ENCODE measurements at regions not wholly inside any gene's neighbourhood (a gene's known extent, or its start where the extent isn't known, plus 50 kb on each side); places are given as distances from the start of the nearest gene placed in this dataset.

DNA sequence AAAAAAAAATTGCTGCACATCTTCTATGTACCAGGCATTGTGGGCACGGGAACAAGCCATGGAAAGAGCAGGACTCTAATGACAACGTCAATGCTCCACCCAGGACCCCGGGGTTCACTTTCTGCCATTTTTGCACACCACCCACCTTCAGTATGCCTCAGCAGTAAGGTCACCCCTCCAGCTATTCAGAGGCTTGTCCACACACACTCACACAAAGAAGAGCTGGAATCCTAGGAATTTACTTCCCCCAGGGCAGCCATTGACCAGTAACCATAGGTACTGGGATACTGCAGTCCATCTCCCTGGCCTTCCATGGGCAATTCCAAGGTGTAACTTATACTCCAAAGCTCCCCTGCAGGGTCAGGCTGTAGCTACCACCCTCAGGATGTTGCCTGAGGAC, 170.8 kb downstream of the SUCLG1 start:
- no peak for TF ChIP-seq EZH2phosphoT487 (IDR thresholded peaks at IDR 0.05; ENCODE audit: borderline replicate concordance)
- TF ChIP-seq, protein P1, sequence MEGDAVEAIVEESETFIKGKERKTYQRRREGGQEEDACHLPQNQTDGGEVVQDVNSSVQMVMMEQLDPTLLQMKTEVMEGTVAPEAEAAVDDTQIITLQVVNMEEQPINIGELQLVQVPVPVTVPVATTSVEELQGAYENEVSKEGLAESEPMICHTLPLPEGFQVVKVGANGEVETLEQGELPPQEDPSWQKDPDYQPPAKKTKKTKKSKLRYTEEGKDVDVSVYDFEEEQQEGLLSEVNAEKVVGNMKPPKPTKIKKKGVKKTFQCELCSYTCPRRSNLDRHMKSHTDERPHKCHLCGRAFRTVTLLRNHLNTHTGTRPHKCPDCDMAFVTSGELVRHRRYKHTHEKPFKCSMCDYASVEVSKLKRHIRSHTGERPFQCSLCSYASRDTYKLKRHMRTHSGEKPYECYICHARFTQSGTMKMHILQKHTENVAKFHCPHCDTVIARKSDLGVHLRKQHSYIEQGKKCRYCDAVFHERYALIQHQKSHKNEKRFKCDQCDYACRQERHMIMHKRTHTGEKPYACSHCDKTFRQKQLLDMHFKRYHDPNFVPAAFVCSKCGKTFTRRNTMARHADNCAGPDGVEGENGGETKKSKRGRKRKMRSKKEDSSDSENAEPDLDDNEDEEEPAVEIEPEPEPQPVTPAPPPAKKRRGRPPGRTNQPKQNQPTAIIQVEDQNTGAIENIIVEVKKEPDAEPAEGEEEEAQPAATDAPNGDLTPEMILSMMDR (conservative IDR thresholded peaks at IDR 0.05; ENCODE audit: low read length) = no peak
- no peak overlapping the region for H3K9ac ChIP-seq (ENCODE audit: low read depth, low read length, poor library complexity, severe bottlenecking)
- H3K9me3 ChIP-seq (ENCODE audit: insufficient read depth, low read depth, low read length) = no peaks in the 10 kb centered on the region
- no peaks in the 10 kb centered on the region for H3K79me2 ChIP-seq (ENCODE audit: insufficient read depth, low read length)
- no peak overlapping the region for H2AFZ ChIP-seq (ENCODE audit: low read length)
- no peaks in the 10 kb centered on the region for H3K9me2 ChIP-seq (replicated peaks; ENCODE audit: low read depth, low read length)
- no peaks in the 10 kb centered on the region for H3K27me3 ChIP-seq (ENCODE audit: insufficient read depth, low read length, poor library complexity, severe bottlenecking)
- H3F3A ChIP-seq (ENCODE audit: low read depth) = no peaks in the 10 kb centered on the region
- H3K4me1 ChIP-seq (ENCODE audit: insufficient read depth, low read length, poor library complexity, severe bottlenecking) = no peaks in the 10 kb centered on the region
- H3K4me3 ChIP-seq (ENCODE audit: low read length, poor library complexity, severe bottlenecking) = no peak overlapping the region
- H3K4me2 ChIP-seq (ENCODE audit: low read depth, low read length, poor library complexity, severe bottlenecking) = no peak overlapping the region
- H4K20me1 ChIP-seq (ENCODE audit: insufficient read depth, low read length, poor library complexity, severe bottlenecking) = no peaks in the 10 kb centered on the region
- H3K36me3 ChIP-seq (ENCODE audit: insufficient read depth, low read length) = no peaks in the 10 kb centered on the region

DNA sequence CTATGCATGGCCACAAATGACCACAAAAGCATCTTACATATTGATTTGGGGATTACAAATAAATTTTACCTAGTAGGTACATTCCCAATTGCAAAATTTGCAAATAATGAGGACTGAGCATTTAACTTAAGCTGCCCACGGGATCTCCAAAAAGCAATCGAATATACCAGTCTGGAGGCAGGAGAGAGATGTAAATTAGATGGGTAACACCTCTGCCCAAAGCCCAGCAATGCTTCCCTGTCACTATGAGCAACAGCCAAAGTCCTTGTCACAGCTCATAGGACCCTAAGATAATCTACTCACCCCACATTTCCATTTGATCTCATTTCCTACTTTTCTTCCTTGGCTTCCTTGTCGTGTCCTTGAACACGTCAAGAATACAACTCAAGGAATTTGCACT, 172.2 kb downstream of the SUCLG1 start:
- Histone ChIP-seq H3K4me1 (ENCODE audit: insufficient read depth, low read length, poor library complexity, severe bottlenecking) (no peaks in the 10 kb centered on the region), H4K20me1 (ENCODE audit: insufficient read depth, low read length, poor library complexity, severe bottlenecking) (no peaks in the 10 kb centered on the region), H3K4me3 (ENCODE audit: low read length, poor library complexity, severe bottlenecking) (no peak overlapping the region), H3F3A (ENCODE audit: low read depth) (no peaks in the 10 kb centered on the region), H3K79me2 (ENCODE audit: insufficient read depth, low read length) (no peaks in the 10 kb centered on the region), H3K36me3 (ENCODE audit: insufficient read depth, low read length) (no peaks in the 10 kb centered on the region), H3K9me3 (ENCODE audit: insufficient read depth, low read depth, low read length) (no peaks in the 10 kb centered on the region), H3K9me2 (replicated peaks; ENCODE audit: low read depth, low read length) (no peaks in the 10 kb centered on the region), H3K4me2 (ENCODE audit: low read depth, low read length, poor library complexity, severe bottlenecking) (no peak overlapping the region), H3K27me3 (ENCODE audit: insufficient read depth, low read length, poor library complexity, severe bottlenecking) (no peaks in the 10 kb centered on the region), H3K9ac (ENCODE audit: low read depth, low read length, poor library complexity, severe bottlenecking) (no peak overlapping the region), H2AFZ (ENCODE audit: low read length) (no peak overlapping the region)
- TF ChIP-seq, protein P1 (conservative IDR thresholded peaks at IDR 0.05; ENCODE audit: low read length) = no peak
- no peak for TF ChIP-seq EZH2phosphoT487 (IDR thresholded peaks at IDR 0.05; ENCODE audit: borderline replicate concordance)

DNA sequence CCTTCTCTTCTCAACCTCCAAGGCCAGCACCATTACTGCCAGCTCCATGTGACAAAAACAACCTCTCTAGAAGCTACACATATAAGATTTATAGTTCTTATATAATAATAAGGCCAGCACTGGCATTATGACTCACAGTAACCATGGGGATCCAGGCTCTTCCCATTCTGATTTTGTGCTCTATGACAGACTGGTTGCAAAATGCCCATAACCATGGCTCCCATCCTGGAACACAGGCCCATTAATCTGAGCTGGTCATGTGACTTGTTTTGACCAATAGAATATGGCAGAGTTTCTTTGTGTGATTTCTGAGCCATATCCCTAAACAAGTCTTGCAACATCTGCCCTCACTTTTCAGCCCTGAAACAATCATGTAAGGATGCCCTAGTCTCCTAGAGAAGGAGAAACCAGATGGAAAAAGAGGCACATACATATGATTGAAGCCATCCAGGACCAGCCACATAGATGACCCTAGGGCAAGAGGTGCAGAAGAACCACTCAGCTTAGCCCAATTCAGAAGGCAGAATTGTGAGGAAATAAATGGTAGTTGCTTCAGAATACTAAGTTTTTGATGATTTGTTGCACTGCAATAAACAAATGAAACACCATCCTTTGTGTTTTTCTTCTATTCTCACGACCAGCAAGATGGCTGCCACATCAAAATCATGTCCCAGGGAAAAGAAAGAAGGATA, 173.9 kb downstream of the SUCLG1 start:
- Histone ChIP-seq H3K4me1 (ENCODE audit: insufficient read depth, low read length, poor library complexity, severe bottlenecking) (no peaks in the 10 kb centered on the region), H3K79me2 (ENCODE audit: insufficient read depth, low read length) (no peaks in the 10 kb centered on the region), H3K4me2 (ENCODE audit: low read depth, low read length, poor library complexity, severe bottlenecking) (no peak overlapping the region), H2AFZ (ENCODE audit: low read length) (no peak overlapping the region), H4K20me1 (ENCODE audit: insufficient read depth, low read length, poor library complexity, severe bottlenecking) (no peaks in the 10 kb centered on the region), H3K9me3 (ENCODE audit: insufficient read depth, low read depth, low read length) (no peaks in the 10 kb centered on the region), H3K9ac (ENCODE audit: low read depth, low read length, poor library complexity, severe bottlenecking) (no peak overlapping the region), H3F3A (ENCODE audit: low read depth) (no peaks in the 10 kb centered on the region), H3K9me2 (replicated peaks; ENCODE audit: low read depth, low read length) (no peaks in the 10 kb centered on the region), H3K4me3 (ENCODE audit: low read length, poor library complexity, severe bottlenecking) (no peak overlapping the region), H3K36me3 (ENCODE audit: insufficient read depth, low read length) (no peaks in the 10 kb centered on the region), H3K27me3 (ENCODE audit: insufficient read depth, low read length, poor library complexity, severe bottlenecking) (no peaks in the 10 kb centered on the region)
- TF ChIP-seq, protein P1 (conservative IDR thresholded peaks at IDR 0.05; ENCODE audit: low read length) = no peak
- TF ChIP-seq EZH2phosphoT487 (IDR thresholded peaks at IDR 0.05; ENCODE audit: borderline replicate concordance) = no peak

Data from Loucy (cell line).